IPS DF 4.7 (cell line): ENCODE measurements at regions not wholly inside any gene's neighbourhood (a gene's known extent, or its start where the extent isn't known, plus 50 kb on each side); places are given as distances from the start of the nearest gene placed in this dataset.
"Not testable (repeated sequence)": the region's sequence is repeated elsewhere in the genome, so short reads cannot be mapped to it uniquely, and the experiment has no call there.

Experiments used
- DNase-seq: peaks from one replicate; pipeline ENCODE4 v3.0.0-alpha.2; 2013; ENCODE audit warnings: low spot score; ENCODE audit errors: extremely low read depth

DNA sequence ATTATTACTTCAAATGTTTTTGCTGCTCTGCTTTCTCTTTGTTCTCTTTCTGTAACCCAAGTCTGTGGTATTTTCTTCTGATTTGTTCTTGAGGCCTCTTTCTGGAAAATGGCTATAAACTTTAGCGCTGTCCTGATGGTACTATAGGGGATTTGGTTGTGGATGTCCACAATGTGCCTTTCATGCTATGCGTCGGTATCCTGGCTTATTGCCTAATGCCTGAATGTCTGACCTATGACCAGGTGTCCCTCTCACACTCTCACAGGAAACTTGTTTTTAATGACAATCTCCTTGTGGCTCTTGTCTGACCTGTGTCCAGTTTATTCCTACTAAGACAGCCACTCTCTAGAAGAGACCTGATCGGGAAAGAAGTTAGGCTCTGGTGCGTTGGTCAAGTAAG is 222.4 kb upstream of the NR3C2 start:
- DNase-seq, result no peak

DNA sequence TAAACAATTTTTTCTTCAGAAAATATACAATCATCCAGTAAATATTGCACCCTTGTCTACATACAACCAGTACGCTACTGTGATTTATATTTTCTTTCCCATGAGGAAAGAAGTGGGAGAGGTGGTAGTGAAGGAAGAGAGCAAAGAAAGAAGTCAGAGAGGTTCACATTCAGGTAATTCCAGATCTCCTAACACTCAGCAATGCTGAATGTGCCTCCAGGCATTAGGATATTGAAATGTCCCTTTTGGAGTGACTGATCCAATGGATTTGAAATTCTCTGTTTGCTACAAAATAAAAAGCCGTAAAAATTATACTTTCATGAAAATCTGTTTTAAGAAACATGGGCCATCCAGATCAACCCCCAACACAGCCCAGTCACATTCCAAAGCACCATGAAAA is 211.9 kb upstream of the NR3C2 start:
- DNase-seq, result no peak

DNA sequence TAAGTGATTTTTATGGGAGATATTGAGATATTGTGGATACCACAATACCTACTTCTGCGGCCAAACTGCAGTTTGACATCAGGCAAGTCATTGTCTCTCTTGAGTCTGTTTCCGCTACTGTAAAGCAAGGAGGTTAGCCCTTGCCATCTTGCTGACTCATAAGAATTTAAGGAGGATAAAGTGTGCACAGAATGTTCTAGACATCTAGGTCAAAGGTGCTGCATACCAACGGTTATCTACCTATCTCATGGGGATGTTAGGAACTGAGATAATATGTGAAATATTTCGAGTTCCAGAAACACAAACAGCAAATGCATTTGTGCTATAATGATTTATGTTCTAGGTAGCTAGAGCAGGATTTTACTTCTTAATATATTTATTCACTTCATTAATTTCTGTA is 211.5 kb upstream of the NR3C2 start:
- DNase-seq, result no peak

DNA sequence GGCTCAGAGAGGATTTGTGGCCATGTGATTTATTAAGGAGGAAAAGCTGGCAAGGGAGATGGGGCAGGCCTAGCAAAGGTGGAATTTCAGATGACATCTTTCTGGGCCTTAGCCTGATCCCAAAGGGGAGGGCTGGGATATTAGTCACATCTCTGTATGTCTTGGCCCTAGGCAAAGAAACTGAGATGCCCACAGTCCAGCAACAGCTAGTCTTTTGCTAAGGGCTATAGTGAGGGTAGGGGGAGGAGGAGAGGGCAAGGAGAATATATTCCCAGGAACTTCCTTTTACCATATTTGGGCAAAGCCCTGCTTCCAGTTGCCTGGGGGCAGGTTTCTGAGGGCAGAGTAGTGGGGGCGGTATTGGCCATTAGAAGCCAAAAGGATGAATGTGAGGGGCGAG is 209.8 kb upstream of the NR3C2 start:
- DNase-seq, result no peak

DNA sequence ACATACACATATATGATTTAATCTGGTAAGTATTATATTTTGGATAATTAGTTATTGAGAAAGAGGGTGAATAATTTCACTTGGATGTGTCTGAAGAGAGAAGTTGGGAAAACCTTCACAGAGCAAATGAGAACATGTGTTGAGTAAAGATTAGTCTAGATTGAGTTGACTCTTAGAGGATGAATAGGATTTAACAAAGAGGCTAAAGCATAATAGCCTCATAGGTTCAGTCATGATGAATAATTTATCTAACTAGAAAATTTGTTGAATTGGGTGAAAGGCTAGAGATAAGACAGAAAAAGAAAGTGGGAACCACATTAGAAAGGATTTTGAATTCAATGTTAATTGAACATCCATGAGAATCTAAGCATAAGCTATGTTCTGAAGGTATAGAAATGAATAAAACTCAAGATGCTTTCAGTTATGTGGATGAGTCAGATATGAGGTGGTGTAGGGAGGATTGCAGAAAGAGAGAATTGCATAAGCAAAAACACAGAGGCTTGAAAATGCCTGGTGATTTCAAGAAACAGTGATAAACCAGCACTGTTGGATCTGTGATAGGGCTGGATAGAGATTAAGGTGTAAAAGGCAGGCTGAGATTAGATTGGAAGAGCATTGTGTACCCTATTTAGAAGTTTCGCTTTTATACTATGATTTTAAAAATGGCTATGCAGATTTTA is 207.6 kb upstream of the NR3C2 start:
- DNase-seq, result no peak

DNA sequence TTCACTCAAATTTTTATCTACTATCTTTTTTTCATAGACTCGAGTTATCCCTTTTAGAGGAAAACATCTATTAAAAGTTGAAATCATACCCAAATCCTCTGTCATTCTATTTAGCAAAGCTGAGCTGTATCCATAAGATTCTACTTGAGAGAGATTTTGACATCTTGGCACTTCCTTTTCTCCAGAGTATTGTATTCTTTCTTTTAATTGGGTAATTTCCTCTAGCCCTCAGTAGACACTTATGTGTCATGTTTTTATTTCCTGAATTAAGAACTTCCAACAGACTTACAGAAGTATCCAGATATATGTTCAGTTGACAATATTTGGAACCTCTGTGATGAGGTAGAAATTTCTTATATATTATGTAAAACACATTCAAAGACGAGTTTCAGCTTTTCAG is 201.6 kb upstream of the NR3C2 start:
- DNase-seq, result no peak

DNA sequence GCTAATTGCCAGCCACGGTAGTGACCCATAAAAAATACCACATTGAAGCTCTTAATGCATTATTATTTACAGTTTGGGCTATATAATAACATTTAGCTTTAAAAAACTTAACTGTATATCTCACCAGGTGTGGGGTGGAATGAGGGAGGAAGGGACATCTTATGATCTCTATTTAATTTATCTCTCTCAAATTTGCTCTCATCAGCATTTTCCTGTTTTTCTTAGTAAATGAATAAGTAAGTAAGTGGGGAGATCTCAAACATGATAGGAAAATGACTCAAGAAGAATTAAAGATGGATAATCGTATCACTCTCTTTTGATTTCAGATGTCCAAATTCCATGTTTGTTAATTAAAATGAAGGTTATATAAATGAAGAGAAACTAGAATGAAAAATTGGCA is 200.7 kb upstream of the NR3C2 start:
- no peak for DNase-seq

DNA sequence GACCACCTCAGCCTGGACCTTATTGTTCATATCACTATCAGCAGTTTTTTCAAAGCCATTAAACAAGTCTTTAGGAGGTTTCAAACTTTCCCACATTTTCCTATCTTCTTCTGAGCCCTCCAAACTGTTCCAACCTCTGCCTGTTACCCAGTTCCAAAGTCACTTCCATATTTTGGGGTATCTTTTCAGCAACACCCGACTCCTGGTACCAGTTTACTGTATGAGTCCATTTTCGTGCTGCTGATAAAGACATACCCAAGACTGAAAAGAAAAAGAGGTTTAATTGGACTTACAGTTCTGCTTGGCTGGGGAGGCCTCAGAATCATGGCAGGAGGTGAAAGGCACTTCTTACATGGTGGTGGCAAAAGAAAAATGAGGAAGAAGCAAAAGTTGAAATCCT is 195.9 kb upstream of the NR3C2 start:
- not testable (repeated sequence) for DNase-seq

DNA sequence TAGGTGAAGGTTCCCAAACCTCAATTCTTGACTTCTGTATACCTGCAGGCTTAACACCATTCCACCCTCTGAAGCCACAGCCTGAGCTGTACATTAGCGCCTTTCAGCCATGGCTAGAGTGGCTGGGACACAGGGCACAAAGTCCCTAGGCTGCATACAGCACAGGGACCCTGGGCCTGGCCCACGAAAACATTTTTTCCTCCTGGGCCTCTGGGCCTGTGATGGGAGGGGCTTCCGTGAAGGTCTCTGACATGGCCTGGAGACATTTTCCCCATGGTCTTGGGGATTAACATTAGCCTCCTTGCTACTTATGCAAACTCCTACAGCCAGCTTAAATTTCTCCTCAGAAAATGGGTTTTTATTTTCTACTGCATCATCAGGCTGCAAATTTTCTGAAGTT is 195.2 kb upstream of the NR3C2 start:
- DNase-seq, result not testable (repeated sequence)

DNA sequence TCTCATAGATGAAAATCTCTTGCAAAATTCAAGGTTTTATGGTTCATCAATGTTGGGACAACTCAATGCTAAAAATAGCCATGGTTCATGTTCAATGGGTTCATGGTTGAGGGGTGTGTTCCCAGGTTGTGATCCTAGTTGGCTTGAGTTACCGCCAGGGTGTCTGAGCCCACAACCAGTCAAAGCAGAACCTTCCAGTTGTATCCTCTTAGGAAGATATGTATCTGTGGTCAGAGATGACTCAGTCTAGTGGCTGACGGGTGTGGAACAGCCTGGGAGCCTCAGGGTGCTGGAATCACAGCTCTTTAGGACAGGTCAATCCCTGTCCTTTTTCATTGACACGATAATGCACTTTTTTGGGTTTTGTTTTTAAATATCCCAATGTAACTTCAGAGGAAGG is 192.3 kb upstream of the NR3C2 start:
- no peak for DNase-seq

DNA sequence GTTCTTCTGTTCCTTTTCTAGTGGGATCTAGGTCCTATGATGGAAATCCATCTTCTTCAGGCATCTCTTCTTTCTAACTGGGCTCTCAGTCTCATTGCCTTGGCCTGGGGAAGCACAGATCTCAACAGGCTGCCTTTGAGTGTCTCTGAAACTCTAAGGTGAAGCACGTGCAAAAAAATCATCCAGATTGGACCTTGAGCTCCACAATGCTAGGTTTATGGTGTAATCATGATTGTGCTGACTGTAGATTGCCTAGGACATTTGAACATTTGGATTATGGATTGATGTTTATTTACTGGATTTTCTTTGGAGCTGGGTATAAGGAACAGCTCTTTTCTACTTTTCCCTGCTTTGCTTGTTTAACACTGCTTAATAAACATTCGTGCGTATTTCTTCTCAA is 191.5 kb upstream of the NR3C2 start:
- no peak for DNase-seq

DNA sequence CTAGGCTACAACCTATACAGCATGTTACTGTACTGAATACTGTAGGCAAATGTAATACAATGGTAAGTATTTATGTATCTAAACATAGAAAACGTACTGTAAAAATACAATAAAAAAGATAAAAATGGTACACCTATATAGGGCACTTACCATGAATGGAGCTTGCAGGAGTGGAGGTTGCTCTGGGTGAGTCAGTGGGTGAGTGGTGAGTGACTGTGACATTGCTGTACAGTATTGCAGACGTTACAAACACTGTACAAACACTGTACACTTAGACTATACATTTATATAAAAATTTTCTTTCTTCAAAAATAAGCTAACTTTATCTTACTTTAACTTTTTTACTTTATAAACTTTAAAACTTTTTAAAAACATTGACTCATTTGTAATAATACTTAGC is 190.3 kb upstream of the NR3C2 start:
- no peak for DNase-seq

DNA sequence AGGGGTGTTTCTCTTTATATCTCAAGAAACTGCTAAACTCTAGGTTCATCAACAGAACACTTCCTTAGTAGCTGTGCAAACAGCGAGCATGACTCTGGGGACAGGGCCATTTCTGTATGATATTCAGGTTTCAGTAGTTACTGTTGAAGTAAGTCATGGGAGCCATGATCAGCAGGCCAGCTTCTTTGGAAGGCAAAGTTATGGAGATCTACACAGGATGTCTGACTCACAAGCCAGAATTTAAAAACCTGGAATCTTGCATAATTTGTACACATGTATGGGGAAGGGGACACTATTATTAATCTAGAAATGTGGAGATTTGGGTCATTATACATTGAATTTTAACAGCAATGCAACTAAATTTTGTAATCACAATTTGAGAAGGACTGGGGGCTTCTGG is 187.8 kb upstream of the NR3C2 start:
- no peak for DNase-seq

DNA sequence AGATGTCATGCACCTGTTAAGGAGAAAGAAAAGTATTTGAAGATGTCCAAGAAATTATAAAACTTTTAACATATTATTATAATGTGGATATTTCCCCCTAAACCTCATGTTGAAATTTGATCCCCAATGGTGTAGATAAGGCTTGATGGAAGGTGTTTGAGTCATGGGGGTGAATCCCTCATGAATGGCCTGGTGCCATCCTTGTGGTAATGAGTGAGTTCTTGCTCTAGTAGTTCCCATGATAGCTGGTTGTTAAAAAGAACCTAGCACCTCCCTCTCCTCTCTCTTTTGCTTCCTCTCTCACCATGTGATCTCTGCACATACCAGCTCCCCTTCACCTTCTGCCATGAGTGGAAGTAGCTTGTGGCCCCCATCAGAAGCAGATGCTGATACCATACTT is 176.6 kb upstream of the NR3C2 start:
- no peak for DNase-seq

DNA sequence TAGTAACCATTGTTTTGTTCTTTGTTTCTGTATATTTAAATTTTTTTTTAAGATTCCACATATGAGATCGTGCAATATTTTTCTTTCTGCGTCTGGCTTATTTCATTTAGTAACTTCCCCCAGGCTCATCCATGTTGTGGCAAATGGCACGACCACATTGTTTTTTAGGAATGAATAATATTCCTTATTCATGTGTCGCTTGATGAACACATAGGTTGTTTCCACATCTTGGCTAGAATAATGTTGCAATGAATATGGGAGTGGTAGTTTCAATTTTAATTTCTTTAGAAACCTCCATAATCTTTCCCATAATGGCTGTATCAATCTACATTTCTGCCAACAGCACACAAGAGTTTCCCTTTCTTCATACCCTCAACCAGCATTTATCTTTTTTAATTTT is 166.8 kb upstream of the NR3C2 start:
- DNase-seq, result no peak

DNA sequence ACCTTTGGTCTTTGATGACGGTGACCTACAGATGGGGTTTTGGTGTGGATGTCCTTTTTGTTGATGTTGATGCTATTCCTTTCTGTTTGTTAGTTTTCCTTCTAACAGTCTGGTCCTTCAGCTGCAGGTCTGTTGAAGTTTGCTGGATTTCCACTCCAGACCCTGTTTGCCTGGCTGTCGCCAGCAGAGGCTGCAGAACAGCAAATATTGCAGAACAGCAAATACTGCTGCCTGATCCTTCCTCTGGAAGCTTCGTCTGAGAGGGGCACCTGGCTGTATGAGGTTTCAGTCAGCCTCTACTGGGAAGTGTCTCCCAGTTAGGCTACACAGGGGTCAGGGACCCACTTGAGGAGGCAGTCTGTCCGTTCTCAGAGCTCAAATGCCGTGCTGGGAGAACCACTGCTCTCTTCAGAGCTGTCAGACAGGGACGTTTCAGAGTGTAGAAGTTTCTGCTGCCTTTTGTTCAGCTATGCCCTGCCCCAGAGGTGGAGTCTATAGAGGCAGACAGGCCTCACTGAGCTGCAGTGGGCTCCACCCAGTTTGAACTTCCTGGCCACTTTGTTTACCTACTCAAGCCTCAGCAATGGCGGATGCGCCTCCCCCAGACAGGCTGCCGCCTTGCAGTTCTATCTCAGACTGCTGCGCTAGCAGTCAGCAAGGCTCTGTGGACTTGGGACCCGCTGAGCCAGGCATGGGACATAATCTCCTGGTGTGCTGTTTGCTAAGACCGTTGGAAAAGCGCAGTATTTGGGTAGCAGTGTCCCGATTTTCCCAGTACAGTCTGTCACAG is 156.4 kb upstream of the NR3C2 start:
- not testable (repeated sequence) for DNase-seq

DNA sequence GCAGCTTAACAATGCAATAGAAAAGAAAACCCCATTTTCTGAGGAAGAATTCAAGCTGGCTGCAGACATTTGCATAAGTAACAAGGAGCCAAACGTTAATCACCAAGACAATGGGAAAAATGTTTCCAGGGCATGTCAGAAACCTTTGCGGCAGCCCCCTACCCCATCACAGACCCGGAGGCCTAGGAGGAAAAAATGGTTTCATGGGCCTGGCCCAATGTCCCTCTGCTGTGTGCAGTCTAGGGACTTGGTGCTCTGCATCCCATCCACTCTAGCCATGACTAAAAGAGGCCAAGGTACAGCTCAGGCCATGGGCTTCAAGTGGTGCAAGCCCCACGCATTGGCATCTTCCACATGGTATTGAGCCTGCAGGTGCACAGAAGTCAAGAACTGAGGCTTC is 147.0 kb upstream of the NR3C2 start:
- DNase-seq, result no peak

DNA sequence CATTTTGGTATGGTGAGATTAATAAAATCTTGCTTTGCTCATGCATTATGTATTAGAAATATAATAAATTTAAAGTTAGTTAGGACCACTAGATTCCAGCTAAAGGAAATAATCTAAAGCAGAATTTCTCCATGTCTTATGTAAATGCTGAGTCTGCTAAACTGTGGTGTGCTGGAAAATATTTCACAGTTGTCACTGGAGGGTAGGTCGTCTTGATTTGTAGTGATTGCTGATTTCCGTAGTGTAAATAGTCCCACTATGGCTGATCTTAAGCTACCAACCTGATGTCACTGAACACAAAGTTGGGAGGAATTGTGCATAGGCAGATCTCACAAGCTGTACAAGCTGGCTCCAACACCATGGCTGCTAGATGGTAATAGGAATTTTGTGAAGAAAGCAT is 133.4 kb upstream of the NR3C2 start:
- DNase-seq, result no peak

DNA sequence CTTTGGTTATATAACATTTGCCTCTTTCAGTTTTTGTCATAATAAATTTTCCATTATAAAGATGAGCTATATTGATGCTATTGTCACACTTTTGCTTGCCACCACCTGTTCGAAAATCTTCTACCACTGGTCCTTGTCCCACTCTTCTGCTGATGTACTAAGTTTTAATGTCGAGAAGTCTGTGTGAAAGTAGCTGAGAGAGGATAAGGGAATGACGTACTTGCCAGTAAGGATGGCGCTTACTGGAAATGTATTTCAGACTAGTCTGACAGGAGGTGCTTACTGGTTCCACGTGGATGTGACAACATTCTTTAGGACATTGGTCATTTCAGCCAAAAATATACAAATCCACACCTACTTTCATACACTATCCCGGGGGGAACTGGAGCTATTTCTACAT is 132.7 kb upstream of the NR3C2 start:
- no peak for DNase-seq

DNA sequence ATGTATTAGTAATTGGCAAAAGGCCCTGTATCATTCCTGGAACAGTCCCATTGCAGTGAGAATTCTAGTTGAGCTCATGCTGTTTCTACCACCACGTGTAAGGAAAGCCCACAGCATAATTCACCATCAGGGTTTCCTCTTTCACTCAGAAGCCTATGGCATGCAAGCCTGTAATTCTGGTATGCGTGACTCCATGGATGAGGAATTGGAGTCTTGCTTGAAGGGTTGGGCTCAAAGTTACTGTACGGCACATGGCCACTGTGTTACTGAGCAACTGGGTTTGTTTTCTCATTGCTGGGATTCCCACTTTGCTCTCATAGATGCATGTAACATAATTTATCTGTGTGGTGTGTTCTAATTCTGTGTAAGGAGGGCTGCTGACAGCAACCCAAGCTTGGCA is 132.3 kb upstream of the NR3C2 start:
- no peak for DNase-seq

DNA sequence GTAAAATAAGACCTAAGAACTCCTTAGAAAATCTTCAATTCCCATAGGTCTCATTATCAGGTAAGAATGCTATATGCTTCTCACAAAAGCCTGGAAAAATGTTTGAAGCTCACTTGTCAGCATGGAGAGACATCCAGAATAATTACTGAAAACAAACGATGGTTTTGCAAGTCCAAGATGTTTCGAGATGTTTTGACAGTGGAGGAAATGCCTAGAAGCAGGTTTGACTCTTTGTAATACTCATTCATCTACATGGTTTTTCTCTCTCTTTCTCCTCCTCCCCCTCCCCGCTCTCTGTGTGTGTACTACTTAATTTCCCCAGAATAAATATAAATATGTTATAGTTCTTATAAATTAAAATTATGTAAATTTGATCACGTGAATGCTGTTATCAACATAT is 131.9 kb upstream of the NR3C2 start:
- no peak for DNase-seq

DNA sequence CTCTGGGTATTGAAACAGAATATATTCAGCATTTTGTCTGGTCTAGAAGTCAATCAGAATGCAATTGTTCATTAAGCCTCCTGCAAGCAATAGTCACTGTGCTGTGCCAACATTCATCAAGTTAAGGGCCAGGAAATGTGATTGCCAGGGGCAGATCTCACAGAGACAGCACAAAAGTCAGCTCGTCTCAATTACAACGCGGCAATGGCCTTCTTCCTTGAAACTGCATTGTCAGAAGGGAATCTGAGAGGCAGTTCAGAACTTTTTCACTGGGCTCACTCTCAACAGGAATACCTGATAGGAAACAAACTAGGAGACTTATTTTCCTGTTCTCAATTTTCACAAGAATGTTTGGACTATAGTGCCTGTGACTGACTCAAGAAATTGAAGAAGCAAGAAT is 131.1 kb upstream of the NR3C2 start:
- no peak for DNase-seq

DNA sequence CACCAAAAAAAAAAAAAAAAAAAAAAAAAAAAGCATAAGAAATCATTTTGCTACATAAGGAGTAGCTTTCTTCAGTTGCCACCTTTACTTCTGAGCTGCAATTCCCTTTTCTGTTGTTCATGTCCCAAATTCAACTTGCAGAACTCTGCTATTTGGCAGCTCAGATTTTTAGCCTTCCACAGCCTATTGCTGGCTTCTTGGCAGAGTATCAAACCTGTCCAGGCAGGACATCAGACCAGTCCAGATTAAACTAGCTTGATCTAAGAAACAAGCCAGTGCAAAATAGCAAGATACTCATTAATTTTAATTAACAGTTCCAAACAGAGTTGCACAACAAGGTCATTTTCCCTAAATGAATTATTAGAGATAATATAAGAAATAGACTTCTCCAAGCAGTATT is 123.6 kb upstream of the NR3C2 start:
- no peak for DNase-seq
